NCI-H1694 treated with DMSO at 0.1 percent for 48 hours (cell line): ENCODE measurements at regions not wholly inside any gene's neighbourhood (a gene's known extent, or its start where the extent isn't known, plus 50 kb on each side); places are given as distances from the start of the nearest gene placed in this dataset.

ENCODE experiments used
- DNase-seq: peaks from one replicate; lab custom pipeline; 2025; lab: John Stamatoyannopoulos, UW

DNA sequence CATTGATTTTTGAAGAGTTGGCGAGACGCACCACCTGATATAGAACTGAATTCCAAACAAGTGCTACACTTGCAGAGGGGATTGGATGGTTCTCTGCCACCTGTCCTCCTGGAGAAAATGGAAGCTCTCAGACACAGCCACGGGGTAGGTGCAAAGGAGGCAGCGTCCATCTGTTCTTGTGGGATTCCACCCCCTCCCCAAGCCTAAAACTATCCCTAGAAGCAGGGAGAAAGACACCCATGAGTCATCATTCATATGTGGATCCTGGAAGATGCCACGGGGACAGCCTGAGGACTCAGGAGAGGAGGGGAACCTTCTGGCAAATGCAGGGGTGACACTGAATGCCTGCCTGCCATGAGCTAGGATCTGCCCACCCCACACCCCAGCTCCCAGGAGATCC is 171.3 kb upstream of the CST7 start:
- DNase-seq, result no peak

DNA sequence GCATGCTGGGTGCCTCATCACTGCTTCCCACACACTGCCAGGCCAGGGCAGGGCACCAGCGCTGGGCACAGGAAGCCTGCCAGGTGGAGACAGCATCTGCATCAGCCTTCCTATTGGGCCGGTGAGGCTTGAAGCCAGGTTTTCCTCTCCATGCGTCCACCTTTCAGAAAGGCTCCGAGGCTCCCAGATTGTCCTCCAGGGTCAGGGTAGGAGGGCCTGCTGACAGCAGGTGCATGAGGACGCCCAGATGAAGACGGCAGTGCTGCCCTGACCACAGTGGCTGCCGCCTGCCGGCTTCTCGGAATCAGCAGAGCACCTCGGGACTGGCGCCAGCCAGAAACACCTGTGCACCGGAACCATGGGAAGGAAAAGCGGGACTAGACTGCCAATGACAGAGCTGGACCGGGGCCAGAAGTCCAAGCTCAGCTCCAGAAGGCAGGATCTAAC is 170.5 kb upstream of the CST7 start:
- no peak for DNase-seq

DNA sequence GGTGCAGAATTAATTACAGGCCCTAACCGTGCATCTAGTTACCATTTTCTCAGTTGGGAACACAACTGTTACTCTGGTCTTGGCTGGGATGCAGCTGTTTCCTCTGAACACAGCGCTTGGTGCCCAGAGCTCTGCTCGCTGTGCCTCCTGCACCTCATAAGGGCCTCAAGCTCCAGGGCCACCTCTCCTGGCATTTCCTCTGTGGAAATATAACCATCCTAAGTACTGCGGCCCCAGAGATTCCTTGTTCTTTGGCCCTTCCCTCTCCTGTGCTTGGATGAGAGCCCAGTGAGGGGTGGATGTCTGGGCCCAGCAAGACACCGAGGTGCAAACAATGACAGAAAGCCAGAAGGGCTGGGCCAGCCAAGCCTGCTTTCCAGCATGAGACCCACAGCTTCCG is 169.9 kb upstream of the CST7 start:
- peak; percentile 23 for DNase-seq

DNA sequence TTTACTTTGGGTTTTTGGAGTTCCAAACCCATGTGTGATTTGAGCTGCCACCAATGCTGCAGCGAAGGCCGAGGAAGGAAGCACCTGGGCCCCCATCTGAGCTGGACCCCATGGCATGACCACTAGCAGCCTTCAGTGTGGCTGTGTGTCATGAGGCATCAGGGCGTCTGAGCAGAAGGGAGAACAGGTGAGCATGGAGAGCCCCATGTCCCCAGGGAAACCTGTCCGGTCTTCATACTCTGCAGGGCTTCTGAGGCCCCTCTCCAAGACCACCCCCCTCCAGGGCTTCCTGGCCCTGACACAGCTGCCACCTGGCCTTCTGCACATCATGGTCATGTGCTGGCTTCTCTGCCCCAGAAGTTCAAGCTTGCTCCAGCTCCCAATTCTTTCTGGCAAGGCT is 169.1 kb upstream of the CST7 start:
- no peak for DNase-seq

DNA sequence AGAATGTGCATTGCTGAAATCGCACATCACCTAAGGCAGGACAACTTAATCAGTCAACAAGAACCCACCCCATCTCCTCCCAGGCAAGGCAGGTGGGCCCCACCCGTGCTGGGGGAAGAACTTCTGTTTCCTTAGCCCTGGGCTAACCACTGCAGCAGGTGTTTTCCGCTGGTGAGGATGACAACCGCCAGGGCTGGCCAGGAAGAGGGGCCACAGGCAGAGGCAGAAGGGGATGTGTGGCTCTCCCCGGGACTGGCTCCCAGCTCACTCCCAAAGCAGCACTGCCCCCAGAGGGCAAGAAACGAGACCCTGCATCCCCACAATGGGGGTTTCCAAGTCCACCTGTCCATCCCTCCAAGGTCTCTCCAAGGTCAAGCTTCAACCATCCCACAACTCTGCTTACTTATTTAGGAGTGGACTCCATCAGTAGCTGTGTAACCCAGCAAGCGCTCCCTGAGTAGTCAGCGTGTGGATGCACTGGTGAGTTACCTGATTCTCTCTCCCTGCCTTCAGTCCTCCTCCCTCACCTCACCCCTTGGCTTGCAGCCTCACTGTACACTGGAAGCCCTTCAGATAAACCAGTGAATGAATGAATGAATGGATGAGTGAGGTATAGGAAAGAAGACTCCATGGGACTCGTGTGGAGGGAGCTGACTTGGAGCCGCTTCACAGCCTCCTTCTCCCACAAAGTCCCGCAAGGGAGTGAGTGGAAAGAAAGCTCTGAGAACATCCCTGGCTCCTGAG is 168.2 kb upstream of the CST7 start:
- DNase-seq, result no peak

DNA sequence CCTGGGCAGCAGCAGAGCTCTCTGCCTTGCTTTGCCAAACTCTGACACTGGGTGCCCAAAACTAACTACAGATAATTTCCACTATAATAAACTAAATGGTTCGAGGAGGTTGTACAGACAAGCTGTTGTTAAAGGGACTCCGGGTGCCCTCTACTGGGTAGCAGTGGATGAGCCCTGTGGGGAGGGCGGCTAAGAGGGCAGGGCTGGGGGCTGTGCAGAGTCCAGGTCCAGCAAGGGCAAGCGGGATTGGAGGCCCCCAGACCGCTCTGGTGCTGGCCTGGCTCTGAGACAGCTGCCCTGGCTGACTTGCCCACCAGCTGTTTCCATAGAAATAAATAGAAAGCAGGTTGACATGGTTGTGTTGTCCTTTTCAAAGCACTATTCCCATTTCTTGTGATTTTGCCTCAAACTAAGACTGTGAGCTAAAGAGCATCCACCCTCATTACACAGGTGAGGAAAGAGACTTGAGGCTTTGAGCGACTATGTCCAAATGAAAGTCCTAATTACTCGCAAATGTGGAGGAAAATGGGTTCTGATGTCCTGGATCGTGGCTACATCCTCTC is 167.6 kb upstream of the CST7 start:
- DNase-seq, result peak; percentile 80

DNA sequence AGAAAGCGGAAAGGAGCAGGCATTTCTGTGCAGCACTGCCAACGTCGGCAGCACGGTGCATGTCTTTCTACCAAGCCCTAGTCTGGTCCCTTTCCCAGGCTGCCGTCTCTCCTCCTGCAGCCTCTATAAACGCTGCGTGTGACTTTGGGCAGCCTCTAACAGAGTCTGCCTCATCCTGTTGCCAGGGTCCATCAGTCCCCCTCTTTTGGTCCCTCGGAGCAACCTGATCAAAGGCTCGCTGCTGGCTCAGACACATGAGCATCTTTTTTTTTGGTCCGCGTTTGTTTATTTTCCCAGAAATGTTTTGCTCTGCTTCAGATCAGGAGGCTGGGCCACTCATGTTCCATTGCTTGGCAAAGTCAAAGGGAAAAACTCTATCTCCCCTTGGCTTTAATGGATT is 166.8 kb upstream of the CST7 start:
- DNase-seq, result no peak

DNA sequence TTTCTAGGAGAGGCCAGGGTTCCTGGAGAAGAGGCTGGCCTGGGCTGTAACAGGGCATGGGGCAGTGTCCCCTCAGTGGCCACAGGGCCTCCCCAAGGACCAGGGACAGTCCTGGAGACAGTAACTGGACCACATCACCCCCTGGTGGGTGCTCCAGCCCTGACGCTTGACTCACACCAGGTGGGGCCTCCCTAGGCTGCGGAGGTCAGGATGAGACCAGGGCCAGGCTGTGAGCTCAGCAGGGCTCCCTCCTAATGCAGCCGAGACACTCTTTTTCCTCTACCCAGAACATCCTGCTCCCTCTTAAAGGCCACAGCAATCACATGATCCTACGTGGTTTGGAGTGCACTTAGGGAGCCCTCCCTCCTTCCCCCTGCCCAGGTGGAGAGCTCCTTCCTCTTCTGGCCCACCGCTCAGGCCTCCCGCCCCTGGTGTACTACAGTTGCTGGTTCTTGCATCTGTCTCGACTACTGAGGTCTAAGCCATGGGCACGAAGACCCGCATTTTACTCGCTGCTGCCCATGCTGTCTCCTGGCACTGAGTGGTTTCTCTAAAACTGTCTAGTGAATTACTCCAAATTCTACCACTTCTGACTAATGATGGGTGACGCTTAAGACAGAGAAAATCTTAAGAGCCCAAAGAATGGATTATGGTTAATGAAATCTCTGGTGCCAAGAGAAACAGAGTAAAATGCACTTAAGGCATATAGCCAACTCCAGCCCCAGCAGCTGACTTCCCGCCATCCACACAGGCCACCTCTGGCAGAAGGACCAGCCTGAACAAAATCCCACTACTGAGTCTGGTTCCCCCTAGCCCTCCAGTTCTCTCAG is 166.1 kb upstream of the CST7 start:
- no peak for DNase-seq

DNA sequence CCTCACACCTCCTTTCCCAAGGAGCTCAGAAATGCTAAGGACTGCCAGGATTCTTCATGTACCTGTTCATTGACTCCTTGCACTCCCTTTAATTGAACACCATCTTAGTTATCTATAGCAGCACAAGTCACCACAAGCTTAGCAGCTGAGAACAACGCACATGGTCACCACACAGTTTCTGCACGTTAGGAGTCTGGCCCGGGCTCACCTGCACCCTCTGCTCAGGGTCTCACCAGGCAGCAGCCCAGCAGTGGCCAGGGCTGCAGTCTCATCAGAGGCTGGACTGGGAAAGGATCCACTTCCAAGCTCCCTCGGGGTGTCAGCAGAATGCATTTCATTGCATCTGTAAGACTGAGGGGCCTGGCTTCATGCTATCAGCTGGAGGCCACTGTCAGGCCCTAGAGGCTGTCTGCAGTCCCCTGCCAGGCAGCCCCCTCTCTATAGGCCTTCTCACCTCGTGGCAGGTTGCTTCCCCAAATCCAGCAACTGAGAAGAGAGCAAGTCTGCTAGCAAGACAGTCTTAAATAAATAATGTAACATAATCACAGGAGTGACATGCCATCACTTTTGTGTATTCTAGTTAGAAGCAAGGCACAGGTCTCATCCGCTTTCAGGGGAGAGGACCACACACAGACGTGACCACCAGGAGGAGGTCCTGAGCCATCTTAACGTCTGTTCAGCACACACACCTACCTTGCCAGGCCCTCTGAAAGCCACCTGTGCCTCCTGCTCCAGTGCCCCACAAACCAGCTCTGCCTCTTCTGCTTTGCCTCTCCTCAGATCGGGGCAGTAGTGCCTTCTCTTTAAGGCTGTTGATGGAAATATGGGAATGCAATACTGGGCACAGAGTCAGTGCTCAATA is 165.2 kb upstream of the CST7 start:
- DNase-seq, result peak; percentile 13

DNA sequence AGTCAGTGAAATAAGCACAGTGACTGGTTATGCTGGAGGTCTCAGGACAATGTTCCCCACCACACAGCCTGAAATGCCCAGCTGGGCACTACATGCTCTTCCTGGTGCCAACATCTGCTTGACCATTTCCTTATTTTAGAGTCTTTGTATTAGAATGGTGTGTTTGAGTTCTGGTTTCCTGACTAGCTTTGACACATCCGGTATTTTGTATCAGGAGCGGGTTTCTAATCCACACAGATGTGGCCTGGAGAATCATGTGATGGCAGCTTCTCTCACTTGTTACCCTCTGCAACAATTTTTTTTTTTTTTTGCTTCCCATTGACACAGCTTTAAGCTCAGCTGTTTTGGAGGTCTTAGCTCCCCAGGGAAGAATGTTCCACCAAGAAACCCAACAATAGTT is 164.5 kb upstream of the CST7 start:
- no peak for DNase-seq

DNA sequence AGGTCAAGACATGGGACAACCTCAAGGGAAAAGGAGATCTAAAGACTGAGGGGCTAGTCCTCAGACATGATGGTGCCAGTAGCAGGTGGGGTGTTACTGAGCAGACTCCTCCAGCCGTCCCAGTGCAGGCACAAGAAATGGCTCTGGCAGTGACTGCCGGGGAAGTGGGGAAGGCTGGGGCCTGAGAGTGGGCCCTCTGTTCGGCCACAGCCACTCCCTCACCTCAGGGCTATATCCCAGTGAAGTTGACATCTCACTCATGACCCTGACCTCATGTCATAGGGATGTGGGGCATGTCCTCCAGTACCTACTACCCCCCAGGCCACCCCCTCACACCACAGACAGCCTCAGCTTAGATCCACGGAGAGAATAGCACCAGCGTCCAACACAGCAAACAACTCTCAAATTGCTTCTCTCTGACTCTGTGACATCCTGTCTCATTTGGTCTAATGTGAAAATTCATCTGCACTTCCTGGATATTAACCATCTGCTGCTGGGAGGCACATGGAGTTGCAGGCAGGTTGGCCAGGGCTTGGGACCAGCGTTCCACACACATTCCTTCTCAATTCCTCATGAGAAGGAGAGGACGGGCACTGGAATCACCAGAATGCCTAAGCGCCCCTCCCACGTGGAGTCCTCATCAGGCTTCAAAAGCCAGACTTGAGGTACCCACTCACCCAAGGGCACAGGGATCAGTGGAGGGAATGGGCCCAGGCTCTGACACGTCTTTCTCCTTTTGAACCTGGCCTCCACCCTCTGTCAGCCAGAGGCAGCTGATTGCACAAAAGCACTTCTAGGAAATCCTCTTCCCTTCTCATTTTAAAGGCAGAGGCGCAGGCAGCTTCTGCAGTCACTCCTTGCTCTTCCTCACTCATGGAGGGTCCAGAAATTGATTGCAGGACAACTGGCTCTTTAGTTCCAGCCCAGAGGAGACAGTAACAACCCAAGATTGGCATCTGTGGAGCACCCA is 163.6 kb upstream of the CST7 start:
- DNase-seq, result peak; percentile 53

DNA sequence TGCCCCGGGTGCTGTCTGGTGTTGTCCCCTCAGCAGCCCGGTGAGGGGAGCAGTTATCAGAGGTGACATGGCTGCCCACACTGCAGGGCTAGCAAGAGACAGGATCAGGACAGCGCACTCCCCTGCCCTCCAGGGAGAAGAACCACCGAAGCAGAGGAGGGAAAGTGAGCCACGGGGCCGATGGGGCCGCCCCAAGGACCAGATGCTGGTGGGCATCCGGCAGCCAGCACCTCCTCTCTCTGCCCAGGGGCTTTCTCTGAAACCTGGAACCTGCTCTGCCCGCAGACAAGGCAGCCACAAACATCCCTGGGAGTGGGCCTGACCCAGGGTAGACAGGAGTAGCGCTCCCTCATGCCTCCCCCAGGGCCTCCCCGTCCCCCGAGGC is 163.0 kb upstream of the CST7 start:
- no peak for DNase-seq

DNA sequence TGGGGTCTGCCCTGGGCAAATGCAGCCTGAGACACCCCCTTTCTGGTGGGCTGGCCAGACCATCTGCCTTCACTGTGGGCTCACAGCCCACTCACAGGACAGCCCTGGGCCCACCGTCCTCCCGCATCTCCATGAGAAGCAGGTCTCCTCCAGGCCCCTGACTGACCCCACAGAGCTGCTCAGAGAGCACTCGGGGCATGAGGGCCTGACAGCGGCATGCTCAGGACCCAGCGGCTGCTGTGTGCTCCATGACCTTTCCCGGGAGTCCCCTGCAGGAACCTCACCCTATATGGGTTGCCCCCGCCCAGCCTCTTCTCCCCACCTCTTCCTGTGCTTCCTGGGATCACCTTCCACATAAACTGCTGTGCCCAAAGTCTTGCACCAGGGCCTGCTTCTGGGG is 162.4 kb upstream of the CST7 start:
- DNase-seq, result no peak

DNA sequence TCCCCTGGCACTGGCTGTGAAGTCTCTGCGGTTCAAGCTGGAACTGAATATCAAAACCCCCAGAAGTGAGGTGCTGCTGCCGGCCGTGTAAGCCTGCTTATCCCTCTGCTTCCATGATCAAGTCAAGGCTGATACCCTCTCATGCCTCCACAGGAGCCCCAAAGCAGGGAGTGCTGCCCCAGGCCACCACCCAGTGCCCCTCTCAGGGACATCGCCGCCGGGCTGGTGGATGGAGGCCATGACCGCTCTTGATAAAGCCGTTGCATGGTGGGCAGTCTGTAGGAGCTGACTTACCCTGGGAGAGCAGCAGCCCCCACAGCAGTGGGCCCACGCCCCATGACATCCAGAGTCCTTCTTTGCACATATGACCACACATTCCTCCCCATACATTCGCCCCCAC is 162.0 kb upstream of the CST7 start:
- no peak for DNase-seq

DNA sequence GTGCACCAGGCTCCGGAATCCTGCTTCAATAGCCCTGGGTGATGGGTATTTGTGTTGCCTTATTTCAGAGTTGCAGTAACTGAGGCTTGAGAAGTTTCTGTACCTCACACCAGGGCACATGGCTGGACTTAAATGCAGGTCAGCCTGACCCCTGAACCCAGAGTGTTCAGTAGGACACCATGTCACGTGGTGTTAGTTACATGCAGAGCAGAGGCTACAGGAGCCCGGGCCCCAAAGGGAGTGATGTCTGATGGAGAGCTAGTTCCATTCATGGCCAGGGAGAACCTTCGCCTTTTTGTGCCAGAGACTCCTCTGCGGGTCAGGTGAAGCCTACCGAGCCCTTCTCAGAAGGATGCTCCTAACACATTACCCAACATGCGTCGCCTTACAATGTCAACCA is 161.4 kb upstream of the CST7 start:
- no peak for DNase-seq

DNA sequence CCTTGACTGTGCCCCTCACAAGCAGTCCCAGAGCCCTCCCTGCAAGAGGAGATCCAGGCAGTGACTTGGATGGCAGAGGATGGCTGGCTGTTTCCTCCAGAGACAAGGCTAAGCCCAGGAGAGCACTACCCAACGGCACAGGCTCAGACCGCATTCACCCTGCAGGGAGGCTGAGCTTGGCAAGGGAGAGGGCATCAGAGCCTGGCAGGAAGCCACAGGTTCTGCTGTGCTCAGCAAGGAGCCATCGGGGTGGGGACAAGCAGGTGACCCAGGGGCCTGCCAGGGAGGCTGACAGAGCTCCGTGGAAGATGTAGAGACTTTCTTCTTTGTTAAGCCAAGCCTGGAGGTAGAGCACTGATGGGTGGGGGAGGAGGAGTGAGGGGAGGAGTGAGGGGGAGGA is 159.2 kb upstream of the CST7 start:
- no peak for DNase-seq

DNA sequence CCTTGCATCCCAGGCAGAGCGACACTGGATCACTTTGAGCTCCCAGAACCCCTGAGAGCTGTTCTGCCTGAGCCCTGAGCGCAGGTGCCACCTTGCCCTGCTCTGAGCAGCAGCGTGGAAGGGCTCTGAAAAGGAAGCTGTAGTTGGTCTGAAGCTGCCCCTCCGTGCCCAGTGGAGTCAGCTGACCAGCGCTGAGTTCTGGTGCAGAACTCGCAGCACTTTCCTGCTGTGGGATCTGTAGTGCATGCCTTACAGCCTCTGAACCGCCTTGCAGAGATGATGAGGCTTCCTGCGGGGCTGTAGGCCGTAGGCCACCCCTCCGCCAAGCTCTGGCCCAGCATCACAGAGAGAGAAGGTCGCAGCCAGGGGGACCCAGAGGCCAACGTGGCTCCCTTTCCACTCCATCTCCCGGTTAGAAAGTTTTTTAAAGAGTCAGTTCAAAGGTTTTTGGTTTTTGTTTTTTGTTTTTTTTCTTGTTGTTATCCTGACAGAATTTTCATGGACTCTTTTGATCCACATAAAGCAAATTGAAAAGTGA is 158.3 kb upstream of the CST7 start:
- DNase-seq, result no peak

DNA sequence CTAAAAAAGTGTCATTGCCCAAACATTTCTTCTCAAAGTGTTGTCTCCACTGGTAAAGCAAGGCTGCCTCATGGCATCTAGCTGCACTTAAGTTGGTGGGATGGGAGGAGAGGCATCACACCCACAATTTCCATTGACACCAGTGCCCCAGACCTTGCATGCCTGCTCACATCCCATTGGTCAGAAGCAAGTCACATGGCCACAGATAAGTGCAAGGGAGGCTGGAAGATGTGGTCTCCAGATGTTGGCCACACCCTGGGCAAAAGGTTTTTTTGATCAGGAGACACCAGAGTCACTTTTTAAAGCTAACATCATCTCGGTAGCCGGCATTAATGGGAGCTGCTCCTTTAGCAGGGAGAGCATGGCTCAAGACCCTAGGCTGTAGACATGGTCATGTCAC is 157.1 kb upstream of the CST7 start:
- DNase-seq, result no peak

DNA sequence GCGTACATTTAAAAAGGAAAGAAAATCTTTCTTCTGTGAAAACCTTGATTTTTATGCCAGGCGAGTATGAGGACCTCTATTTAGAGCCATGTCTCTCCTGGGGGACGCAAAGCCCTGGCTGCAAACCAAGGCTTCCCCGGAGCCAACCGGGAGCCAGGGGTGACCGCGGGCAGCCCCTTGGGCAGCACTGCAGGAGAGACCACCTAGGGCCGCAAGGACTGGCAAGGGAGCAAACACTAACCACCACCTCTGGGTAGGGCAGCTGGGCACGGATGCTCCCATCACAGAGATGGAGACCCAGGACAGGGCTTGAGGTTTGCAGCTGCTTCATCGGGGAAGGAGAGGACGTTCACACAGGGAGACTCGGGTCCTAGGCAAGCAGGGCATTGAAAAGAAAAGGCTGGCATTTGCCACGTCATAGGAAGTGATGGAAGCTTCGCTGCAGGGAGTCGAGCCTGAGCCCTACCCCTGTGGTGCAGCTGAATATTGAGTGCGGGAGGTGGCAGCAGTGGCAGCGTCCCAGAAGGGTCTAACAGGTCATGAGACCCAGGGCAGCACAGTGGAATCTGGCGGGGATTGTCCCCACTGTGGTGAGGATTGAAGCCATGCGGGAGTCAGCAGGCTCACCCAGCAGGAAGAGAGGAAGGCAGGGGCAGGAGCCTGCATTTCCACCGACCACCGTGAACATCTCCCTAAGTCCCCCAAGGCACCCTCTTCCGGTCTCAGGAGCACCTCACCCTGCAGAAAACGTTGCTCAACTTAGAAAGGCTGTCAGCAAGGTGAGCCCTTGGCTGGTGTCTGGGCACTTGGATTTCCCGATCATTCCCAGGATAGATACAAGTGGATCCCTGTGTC is 156.2 kb upstream of the CST7 start:
- DNase-seq, result no peak

DNA sequence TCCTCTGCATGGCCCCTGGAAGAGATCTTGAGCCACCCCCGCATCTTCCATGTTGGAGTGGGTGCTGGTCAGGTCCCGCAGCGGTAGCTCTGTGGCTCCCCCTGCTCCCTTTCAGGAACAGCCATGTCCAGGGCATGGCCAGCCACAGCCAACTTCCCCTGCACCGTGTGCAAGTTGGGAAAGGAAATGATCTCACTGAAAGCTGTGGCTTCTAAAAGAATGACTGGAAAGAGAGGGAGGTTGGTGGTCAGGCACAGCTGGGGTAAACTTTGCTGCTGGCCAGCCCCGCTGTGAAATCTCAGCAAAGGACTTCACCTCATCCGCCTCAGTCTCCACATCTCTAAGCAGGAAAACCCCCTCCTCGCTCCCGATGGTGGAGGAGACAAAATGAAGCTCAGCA is 153.6 kb upstream of the CST7 start:
- DNase-seq, result no peak
